Fibroblast of skin of right quadriceps (primary cell): ENCODE measurements at regions not wholly inside any gene's neighbourhood (a gene's known extent, or its start where the extent isn't known, plus 50 kb on each side); places are given as distances from the start of the nearest gene placed in this dataset.
"Not testable (repeated sequence)": the region's sequence is repeated elsewhere in the genome, so short reads cannot be mapped to it uniquely, and the experiment has no call there.

Source experiments
- DNase-seq: peaks from one replicate; pipeline ENCODE4 v3.0.0-alpha.2; 2013

DNA sequence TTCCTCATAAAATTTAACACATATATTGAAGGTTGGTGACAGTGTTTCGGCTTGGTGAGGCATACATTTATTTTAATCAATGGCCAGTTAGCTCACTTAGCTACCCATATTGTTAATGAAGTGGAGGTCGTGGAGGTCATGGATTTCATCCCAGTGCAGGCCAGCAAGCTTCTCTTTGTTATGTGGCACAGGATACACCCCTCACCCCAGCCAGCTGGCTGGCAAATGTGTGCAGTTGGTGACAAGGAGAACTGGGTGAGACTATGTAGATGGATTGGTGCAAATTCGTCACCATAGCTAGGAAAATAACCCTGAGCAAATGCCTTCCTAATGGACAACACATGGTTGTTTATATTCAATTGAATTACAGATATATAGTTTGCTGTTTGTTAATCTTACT, 50.5 kb upstream of the FOXP2 start:
- DNase-seq, result peak; percentile 5

DNA sequence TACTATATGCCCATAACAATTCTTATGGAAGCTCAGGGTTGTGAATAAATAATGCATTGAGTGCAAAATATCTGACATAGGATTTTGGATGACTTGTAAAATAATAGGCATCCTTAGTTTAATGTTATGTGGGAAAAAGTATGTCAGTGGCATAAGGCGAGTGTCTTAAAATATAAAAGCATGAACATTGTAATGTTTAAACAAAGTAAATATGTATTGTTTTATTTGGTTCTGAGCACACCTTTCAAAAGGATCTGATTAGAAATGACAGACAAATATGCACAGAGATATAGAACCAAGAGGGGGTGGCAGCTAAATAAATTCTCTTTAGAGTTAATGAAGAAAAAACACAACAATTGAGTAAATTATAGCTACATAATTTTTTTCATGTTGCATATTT, 51.3 kb upstream of the FOXP2 start:
- no peak for DNase-seq

DNA sequence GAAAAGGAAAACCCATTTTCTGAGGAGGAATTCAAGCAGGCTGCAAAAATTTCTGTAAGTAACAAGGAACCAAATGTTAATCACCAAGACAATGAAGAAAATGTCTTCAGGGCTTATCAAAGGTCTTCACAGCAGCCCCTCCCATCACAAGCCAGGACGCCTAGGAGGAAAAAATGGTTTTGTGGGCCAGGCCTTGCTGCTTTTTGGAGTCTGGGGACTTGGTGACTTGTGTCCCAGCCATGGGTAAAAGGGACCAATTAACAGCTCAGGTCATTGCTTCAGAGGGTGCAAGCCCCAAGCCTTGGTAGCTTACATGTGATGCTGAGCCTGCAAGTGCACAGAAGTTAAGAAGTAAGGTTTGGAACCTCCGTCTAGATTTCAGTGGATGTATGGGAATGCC, 55.7 kb upstream of the FOXP2 start:
- no peak for DNase-seq

DNA sequence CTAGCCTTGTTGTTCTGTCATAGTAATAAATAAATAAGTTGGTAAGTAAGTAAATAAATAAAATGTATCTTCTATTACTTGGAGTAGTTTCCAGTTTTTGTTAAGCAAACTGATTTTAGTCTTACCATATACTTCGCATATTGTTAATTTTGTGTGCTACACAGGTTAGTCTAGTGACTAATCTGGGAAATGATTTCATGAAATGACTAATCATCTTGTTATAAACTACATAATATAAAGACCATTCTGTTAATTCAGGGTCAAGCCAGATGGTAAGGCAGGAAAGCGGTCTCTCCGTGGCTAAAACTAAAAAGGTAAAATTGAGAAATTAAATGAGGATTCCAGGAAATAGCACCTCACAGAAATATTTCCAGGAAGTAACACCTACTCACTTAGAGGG, 58.5 kb upstream of the FOXP2 start:
- DNase-seq, result peak; percentile 8

DNA sequence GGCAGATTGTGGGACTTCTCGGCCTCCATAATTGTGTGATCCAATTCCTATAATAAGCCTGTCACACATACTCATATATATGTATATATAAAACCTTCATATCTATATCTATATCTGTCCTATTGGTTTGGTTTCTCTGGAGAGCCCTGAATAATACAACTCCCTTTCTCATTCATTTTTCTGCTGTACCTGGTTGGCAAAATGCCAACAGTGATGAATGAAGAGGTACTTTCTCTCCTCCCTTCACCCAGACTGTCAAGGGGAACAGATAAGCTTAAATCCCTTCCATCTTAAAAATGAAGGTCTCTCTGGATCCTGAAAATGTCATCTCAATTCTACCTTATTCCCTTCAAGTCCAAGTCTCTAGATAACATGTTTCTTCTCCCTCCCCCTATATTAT, 60.3 kb upstream of the FOXP2 start:
- no peak for DNase-seq

DNA sequence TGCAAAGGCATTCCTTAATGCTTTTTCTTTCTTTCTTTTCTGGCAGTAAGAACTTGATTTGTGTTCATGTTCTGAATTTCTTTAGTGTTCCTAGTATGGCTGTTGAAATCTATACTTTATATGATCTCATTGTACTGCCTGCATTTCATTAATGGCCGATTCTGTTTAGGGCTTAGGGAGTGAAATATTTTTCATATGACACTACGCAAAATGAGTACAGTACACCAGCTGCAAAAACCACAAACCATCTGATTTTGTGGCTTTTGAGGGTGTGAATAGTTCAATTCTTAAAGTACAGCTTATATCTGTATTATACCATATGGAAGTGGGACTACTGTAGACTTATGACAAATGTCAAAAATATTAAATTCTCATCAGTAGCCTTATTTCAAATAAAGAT, 69.1 kb upstream of the FOXP2 start:
- DNase-seq, result peak; percentile 94

DNA sequence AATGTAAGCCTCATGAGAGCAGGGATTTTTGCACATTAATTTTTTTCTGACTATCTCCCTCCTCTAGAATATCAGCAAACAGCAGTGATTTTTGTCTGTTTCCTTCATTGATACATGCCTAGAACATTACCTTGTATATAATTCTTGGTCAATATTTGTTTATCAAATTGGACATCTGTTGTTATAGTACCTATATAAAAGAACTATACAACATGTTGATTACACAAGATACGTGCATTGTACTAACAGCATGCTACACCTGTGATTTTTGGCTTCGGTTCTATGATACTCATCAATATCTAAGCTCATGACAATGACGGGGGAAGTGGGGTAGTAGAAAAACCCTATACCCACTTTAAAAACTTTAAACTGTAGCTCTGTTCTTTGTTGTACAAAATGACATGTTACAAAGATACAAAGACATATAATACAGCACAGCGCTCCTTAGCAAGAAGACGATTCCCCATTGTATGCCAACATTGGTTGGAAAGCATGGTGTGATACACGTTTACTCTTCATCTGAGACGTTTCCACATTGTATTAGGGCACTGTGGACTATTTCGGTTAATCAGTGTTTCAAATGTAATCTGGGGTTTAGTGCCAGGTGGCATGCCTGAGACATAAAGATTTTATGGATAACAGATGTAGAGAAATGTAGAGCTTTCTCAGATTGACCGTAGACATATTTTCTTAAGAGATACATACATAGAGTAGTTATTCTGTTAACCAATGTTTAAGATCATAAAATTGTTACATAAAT, 70.5 kb upstream of the FOXP2 start:
- DNase-seq, result no peak

DNA sequence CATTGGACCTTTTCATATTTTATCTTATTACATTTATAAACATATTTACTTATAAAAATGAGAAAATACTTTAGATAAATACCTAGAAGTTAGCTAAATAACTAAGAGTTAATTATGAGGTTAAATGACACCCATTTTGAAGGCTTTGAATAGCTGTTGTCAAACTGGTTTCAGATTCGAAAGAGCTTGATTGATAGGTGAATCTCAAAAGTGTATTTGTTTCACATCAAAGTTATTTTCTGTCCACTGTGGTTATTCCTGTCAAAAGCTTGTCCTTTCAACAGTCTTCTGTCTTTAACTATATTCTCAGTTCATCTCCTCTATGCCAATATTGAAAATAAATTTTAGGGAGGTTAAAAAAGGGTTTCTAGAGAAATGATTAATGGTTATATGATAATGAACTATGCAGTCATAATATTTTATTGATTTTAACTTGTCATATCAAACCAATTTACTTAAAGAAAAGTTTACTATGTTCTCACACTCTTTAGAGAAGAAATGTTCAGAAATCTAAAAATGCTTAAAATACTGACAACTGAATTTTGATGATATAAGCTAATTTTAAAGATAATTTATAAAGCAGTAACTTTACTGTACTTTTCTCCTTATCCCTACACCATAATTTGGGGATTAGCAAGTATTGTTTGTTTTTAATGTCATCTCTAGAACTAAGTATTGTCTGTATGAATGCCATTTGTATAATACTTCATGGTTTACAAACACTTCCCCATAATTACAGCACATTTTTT, 72.0 kb upstream of the FOXP2 start:
- DNase-seq, result no peak

DNA sequence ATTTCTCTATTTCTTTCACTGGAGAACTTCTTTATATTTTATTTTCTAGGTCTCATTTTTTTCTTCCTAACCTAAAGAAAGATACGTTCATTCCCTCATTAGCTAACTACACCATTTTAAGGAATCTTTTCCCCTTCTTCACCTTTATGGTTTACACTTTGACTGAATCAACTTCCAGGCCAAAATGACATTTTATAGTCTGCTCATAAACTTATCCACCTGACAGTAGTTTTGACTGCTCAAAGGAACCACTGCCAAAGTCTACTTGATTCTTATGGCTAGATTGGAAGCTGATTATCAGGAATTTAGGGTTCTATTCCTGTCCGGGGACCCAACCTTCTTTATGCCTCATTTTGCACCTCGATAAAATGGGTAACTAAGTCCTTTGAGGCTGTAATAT, 73.0 kb upstream of the FOXP2 start:
- DNase-seq, result no peak

DNA sequence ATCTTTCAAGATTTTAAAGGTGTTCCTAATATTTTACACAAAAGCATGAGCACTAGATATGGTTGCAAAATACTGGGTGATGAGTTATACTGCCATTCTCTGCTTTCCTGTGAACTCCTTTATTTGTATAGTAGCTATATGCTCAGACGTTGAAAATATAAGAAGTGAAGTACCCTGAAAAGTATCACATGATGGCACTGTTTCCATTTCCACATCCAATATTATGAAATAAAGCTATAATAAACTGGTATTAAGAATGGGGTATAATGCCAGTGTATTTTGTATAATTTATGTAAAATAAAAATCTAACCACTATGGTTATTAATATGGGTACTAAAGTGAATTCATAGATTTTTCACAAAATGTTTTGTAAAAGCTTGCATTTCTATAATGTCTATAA, 79.6 kb upstream of the FOXP2 start:
- DNase-seq, result no peak

DNA sequence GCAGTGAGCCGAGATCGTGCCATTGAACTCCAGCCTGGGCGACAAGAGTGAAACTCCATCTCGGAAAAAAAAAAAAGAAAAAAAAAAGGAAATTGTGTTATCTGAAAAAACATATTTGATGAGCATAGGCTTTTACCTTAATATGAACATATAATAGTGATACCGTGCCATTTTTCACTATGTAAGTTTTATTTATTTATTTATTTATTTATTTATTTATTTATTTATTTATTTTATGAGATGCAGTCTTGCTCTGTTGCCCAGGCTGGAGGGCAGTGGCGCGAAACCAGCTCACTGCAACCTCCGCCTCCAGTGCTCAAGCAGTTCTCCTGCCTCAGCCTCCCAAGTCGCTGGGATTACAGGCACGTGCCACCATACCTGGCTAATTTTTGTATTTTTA, 85.2 kb upstream of the FOXP2 start:
- not testable (repeated sequence) for DNase-seq

DNA sequence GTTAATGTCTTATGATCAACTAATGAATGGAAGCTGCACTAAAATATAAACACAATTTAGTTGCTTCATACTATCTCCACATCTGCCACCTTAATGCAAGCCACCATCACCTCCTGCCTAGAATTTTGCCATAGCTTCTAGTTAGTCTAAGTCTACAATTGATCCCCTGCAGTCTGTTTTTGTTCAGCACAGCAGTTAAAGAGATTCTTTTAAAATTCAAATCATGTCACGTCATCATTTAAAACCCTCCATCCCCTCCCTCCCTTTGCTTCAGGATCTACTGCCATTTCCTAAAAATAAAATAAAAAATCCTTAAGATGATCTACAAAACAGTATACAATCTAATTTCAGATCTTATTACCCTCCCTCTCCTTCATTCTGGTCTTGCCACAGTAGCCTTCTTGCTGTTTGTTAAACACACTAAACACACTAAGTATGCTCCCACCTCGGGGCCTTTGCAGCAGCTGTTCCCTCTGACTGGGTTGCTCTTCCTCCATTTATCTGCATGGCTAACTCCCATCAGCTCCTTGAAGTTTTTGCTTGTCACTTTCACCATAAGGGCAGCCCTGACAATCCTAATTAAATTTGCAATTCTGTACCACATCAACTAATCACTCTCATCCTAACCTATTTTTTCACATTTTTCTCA, 97.0 kb upstream of the FOXP2 start:
- no peak for DNase-seq

DNA sequence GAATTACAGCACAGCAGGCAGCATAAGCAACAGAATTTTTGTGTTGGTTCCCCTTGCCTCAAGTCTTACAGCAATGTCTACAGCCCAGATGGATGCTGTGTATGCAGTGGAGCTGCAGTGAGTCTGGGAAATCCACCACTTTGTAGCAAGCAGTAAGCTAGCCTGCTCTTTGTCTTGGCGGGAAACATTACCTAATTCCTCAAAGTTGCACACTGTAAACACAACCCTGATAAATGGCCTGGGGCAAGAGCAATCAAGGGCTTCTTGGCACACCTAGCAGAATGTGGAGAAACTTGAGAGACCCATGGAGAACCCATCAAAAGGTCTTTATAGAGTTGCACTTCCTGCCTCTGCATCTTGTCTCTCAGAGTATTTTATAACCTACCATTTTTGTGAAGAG, 102.0 kb upstream of the FOXP2 start:
- DNase-seq, result no peak

DNA sequence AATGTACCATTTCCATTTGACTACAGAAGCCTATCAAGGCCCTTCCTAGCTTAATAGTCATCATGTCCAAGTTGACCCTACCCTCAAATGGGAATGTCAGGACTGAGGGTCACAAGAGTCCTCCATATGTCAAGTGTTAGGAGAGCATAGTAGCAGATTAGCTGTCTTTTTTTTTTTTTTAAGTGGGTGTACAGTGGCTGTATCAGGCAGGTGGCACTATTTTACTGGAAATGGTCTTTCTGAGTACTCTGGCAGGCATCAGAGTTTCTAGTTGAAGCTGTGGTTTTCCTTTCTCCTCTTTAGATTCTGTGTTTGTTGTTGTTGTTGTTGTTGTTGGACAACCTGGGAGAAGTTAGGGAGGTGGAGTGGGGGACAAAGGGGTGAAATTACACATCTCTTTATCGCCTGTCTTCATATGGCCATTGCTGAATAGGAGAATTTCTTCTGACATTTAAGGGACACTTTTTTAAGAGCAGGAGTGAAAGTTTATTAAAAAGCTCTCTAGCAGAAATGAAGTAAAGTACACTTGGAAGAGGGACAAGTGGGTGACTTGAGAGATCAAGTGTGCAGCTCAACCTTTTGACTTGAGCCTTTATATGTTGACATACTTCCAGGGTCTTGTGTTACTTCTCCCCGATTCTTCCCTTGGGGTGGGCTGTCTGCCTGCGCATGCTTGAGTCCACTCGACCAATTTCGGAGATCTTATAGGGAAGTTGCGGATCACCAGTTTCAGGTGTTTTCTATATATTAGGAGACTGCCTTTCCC, 104.1 kb upstream of the FOXP2 start:
- DNase-seq, result no peak

DNA sequence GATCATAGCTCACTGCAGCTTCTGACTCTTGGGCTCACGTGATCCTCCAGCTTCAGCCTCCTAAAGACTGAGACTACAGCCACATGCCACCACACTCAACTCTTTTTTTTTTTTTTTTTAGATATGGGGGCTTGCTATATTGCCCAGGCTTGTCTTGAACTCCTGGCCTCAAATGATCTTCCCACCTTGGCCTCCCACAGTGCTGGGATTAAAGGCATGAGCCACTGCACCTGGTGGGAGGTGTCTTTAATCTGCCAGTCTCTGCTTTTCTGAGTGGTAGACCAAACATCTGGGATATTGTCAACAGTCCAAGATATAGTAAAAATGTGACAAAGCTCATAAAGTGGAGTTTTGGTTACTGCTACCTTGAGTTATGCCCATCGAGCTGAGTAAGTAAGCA, 104.9 kb upstream of the FOXP2 start:
- DNase-seq, result no peak

DNA sequence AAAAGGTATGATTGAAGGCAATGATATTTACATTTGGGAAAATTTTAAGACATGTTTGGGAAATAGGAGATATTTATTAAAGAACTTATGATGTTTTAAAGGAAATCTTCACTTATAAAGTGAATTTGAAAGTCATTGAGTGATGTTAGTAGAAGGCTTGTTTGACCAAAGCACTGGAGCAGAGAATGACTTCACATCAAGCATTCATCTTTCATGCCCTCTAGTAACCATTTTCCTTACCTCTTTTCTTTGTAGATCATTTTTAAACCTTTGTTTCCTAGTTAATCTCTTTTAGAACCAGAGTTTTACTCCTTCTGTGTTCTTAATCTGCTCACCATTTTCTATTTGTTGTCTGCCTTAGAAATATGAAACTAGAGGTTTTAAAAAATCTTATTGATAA, 111.3 kb upstream of the FOXP2 start:
- no peak for DNase-seq

DNA sequence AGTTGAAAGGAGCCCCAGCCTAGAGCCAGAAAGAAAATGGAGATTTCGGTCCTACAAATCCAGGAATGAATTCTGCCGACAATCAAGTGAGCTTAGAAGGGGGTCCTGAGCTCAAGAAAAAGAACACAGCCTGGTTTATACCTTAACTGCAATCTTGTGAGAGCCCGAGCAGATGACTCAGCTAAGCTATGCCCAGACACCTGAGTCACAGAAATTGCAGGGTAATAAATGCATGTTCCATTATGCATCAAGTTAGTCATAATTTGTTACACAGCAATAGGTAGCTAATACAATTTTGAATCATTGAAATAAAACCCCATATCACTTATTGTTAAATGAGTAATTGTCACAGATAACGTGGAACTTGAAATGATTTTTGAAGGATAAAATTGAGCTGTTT, 111.8 kb upstream of the FOXP2 start:
- DNase-seq, result no peak

DNA sequence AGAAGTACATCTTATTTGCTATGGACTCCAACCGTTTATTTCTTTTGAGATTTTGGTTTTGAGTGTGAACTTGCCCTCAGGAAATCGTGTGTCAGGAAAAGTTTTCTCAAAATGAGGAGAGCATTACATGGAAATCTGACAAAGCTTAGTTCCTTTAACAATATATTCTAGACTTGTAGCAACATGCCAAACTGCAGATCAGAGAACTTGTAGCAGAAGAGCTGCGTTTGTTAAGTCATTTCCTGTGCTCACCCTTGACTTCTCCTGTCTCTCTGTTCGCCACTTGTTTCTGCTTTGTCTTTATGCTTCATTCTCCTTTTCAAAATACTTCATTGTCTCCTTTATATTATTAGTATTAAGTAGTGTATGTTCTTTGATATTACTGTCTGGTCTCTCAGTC, 116.6 kb upstream of the FOXP2 start:
- no peak for DNase-seq

DNA sequence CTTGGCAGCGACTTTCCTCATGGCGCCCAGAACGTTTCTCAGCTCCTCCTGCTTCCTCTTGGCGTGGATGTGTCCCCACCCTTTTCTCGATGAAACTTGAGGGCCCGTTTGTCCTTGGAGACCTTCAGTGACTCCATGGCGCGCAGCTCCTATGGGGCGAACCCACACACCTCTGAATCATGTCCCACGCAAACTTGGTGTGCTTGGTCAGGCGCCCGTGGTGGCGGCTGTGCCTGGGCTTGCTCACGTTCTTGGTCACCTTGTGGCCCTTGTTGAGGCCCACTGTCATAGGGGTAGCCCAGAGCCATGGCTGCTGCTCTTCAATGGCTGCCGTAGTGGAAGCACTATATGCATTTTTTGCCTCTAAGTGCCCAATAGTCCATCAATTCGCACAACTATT, 117.5 kb upstream of the FOXP2 start:
- no peak for DNase-seq

DNA sequence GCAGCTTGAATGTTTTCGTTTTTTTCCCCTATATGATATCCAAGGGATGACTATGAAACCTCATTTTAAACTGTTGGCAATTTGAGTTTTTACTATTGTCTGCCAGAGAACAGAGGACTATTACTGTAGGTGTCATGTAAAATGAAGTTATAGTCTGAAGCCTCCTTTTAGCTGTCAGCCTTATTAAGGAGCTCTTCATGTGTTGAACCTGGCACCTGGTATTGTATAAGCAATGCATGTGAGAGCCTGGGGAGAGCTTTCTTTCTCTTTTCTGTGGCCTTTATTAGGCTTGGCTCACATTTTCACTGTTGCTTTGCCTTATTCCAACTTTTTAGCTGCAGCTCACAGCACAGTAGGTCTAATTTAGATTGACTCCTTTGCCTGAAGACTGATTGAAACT, 119.1 kb upstream of the FOXP2 start:
- no peak for DNase-seq

DNA sequence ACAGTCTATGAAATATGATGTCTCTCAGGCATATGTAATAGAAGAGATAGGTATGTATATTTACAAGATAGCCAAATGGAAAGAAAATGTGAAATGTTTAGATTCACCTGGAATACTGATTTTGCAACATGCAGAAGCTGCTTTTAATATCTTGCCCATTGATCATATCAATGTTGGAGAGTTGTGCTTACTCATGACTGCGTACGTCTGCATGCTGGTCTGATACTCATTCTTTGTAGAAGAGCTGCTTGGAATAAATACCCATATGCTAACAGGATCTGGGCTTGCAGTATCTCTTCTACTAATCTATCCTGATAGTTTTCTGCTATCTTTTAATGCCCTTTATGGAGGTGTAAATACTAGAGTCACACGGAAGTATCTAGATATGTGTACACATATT, 120.6 kb upstream of the FOXP2 start:
- no peak for DNase-seq

DNA sequence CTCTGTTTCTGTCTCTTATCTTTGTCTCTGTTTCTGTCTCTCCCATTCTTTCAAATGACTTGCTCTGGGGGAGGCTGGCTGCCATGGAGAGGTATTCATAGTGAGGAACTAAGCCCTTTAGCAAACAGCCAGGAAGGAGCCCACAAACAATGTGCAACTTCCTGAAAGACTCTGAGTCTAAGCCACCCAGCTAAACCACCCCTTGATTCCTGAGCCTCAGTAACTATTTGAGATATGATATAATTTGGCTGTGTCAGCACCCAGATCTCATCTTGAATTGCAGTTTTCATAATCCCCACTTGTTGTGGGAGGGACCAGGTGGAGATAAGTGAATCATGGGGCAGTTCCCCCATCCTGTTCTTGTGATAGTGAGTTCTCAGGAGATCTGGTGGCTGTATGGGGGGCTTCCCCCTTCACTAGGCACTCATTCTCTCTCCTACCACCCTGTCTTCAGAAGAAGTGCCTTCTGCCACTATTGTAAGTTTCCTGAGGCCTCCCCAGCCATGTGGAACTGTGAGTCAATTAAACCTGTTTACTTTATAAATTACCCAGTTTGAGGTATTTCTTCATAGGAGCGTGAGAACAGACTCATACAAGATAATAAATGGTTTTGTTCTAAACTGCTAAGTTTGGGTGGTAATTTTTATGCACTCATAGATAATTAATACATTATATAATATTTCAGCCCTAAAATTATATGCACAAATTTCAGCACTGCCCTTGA, 121.2 kb upstream of the FOXP2 start:
- DNase-seq, result no peak

DNA sequence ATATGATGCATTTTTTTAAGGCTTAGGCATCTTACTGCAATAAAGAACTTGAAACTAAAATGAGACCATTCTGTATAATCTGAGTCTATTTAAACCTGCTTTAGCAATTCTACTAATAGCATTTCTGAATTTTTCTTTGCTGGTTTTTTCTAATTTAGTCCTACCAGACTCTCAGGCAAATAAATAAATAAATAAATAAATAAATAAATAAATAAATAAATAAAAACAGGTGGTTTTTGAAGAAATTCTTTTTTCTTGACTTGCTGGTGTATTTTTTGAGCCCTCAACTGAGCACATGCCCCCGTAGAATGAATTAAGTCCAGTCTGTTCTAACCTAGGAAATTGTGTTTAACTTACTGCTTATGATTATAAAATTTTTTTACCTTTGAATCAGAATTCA, 134.7 kb upstream of the FOXP2 start:
- no peak for DNase-seq
